ENCODE measurements at regions not wholly inside any gene's neighbourhood (a gene's known extent, or its start where the extent isn't known, plus 50 kb on each side); places are given as distances from the start of the nearest gene placed in this dataset.

DNA sequence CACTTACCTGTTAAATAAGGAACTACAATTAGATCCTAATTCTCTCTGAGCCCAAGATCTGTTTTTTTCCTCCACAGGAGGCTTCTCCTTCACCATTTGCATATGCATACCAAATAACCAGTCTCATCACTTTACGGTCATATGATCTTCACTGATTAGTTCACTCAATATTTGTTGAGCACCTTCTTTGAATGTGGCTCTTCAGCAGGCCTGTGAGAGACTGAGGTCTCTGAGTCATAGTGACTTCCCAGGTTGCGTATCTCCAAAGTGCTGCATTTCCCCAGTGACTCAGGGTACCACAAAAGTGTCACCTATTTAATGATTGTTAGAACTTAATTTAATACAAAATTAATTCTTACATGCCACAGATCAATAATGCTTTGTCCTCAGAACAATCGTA lies 108.8 kb upstream of the TRIB2 start:
- H3K4me3 ChIP-seq (ENCODE audit: low read length), result no peak overlapping the region
- no peaks in the 10 kb centered on the region for H3K4me1 ChIP-seq (ENCODE audit: control insufficient read depth, insufficient read depth, low read length)
- H3K27me3 ChIP-seq (ENCODE audit: control insufficient read depth, insufficient read depth, low read length), result no peaks in the 10 kb centered on the region
- no CpG with 5 or more reads among the region's 3 CpGs for WGBS (ENCODE audit: insufficient coverage, insufficient read length)
- H3K9me3 ChIP-seq (ENCODE audit: control insufficient read depth, insufficient read depth, low read length), result no peaks in the 10 kb centered on the region
- no peak overlapping the region for H3K27ac ChIP-seq (ENCODE audit: low read length)
- DNase-seq (ENCODE audit: low read depth, low spot score), result no peak
- no peaks in the 10 kb centered on the region for H3K36me3 ChIP-seq (ENCODE audit: control insufficient read depth, insufficient read depth, low read length)

DNA sequence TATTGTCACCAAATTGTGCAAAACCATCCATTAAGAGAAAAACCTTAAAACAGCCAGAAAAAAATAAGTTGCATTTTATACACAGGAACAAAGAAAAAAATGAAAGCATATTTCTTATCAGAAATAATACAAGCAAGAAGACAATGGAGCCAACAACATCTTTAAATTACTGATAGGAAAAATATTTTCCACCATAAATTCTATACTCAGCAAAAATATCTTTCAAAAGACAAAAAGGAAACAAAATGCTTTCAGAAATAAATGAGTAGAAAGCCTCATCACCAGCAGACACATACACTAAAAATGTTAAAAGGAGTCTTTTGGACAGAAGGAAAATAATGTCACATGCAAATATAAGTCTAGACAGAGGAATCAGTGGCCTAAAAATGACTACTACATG lies 106.4 kb upstream of the TRIB2 start:
- no peaks in the 10 kb centered on the region for H3K27me3 ChIP-seq (ENCODE audit: control insufficient read depth, insufficient read depth, low read length)
- no peaks in the 10 kb centered on the region for H3K9me3 ChIP-seq (ENCODE audit: control insufficient read depth, insufficient read depth, low read length)
- H3K27ac ChIP-seq (ENCODE audit: low read length), result no peak overlapping the region
- H3K4me1 ChIP-seq (ENCODE audit: control insufficient read depth, insufficient read depth, low read length), result no peaks in the 10 kb centered on the region
- DNase-seq (ENCODE audit: low read depth, low spot score), result no peak
- no peak overlapping the region for H3K4me3 ChIP-seq (ENCODE audit: low read length)
- no peaks in the 10 kb centered on the region for H3K36me3 ChIP-seq (ENCODE audit: control insufficient read depth, insufficient read depth, low read length)

DNA sequence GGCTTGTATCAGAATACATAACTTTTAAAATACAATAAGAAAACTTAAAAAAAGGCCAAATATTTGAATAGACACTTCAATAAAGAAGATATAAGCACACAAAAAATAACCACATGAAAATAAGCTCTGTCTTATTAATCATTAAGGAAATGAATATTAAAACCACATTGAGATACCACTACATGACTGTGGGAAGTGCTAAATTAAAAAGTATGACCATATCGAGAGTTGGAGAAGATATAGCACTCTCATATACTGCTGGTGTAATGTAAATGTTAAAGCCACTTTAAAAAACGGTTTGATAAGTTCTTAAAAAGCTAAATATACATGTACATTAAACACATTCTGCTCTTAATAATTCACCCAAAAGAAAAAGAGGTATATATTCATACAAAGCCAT lies 104.6 kb upstream of the TRIB2 start:
- WGBS (ENCODE audit: insufficient coverage, insufficient read length), result no CpG with 5 or more reads among the region's 2 CpGs
- Histone ChIP-seq H3K4me3 (ENCODE audit: low read length) (no peak overlapping the region), H3K36me3 (ENCODE audit: control insufficient read depth, insufficient read depth, low read length) (no peaks in the 10 kb centered on the region), H3K27ac (ENCODE audit: low read length) (no peak overlapping the region), H3K4me1 (ENCODE audit: control insufficient read depth, insufficient read depth, low read length) (no peaks in the 10 kb centered on the region), H3K9me3 (ENCODE audit: control insufficient read depth, insufficient read depth, low read length) (no peaks in the 10 kb centered on the region), H3K27me3 (ENCODE audit: control insufficient read depth, insufficient read depth, low read length) (no peaks in the 10 kb centered on the region)
- DNase-seq (ENCODE audit: low read depth, low spot score), result no peak

DNA sequence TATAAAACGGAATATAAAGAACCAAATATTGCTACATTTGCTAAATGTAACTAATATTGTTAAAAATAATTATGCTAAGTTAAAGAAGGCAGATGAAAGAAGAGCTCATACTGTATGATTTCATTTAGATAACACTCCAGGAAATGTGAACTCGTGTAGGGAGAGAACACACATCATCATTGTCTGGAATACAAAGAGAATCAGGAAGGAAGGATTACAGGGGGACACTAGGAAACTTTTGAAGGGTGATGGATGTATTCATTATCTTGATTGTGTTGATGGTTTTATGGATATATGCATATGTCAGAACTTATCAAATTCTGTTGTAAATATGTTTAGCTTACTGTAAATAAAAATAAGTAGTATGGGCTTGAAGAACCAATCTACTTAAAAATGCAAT lies 104.1 kb upstream of the TRIB2 start:
- H3K27ac ChIP-seq (ENCODE audit: low read length), result no peak overlapping the region
- no peak overlapping the region for H3K4me3 ChIP-seq (ENCODE audit: low read length)
- no CpG with 5 or more reads among the region's 2 CpGs for WGBS (ENCODE audit: insufficient coverage, insufficient read length)
- no peaks in the 10 kb centered on the region for H3K27me3 ChIP-seq (ENCODE audit: control insufficient read depth, insufficient read depth, low read length)
- no peak for DNase-seq (ENCODE audit: low read depth, low spot score)
- no peaks in the 10 kb centered on the region for H3K4me1 ChIP-seq (ENCODE audit: control insufficient read depth, insufficient read depth, low read length)
- no peaks in the 10 kb centered on the region for H3K36me3 ChIP-seq (ENCODE audit: control insufficient read depth, insufficient read depth, low read length)
- H3K9me3 ChIP-seq (ENCODE audit: control insufficient read depth, insufficient read depth, low read length), result no peaks in the 10 kb centered on the region

DNA sequence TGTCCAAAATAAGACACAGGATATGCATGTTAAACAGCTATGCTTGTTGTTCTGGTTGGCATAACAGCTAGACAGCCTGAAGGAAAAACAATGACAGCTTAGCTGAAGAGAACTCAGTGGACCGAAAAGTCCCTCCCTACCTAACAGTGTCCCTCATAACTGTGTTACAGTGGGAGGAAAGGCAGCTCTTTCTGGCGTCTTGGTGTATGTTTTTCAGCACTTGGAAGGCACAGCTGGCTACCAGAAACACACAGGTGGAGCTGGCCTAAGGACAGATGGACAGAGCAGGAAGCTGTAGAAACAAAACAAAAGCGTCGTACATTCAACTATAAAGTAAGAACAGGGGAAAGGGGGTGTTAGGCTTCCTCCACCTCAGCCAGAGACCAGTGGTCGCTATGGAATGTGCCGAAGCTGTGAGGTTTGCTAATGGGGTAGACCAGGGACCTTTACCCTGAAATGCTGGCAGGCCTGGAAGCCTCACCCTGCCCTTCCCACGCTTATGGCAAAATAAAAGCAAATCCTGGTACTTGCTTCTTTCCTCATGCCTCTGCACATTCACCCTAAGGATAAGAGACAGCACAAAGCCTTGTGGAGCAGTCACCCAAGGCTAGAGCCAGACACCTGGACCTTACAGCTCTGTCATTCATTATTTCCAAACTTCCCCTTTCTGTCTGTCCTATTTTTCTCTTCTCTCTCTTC lies 103.5 kb upstream of the TRIB2 start:
- Histone ChIP-seq H3K4me1 (ENCODE audit: control insufficient read depth, insufficient read depth, low read length) (no peaks in the 10 kb centered on the region), H3K27ac (ENCODE audit: low read length) (no peak overlapping the region), H3K4me3 (ENCODE audit: low read length) (no peak overlapping the region), H3K27me3 (ENCODE audit: control insufficient read depth, insufficient read depth, low read length) (no peaks in the 10 kb centered on the region), H3K9me3 (ENCODE audit: control insufficient read depth, insufficient read depth, low read length) (no peaks in the 10 kb centered on the region), H3K36me3 (ENCODE audit: control insufficient read depth, insufficient read depth, low read length) (no peaks in the 10 kb centered on the region)
- WGBS (ENCODE audit: insufficient coverage, insufficient read length), result no CpG with 5 or more reads among the region's 7 CpGs
- DNase-seq (ENCODE audit: low read depth, low spot score), result no peak

DNA sequence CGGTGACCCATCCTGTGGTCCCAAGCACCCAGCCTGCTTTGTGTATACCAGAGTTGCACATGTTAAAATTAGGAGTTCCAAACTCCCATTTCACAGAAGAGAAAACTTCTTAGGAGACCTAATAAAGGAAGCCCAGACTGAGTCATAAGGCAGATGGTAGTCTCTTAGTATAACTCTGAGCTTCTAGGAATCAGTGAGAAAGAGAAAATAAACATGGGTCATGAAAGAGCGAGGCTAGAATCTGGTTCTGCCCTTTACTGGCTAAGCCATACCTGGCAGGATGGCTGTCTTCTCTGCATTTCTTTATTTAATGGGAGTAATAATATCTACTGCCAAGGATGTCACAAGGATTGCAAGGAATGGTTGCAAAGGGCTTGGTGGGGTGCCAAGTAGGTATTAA lies 101.2 kb upstream of the TRIB2 start:
- Histone ChIP-seq H3K4me1 (ENCODE audit: control insufficient read depth, insufficient read depth, low read length) (no peaks in the 10 kb centered on the region), H3K27me3 (ENCODE audit: control insufficient read depth, insufficient read depth, low read length) (no peaks in the 10 kb centered on the region), H3K4me3 (ENCODE audit: low read length) (no peak overlapping the region), H3K36me3 (ENCODE audit: control insufficient read depth, insufficient read depth, low read length) (no peaks in the 10 kb centered on the region), H3K9me3 (ENCODE audit: control insufficient read depth, insufficient read depth, low read length) (no peaks in the 10 kb centered on the region), H3K27ac (ENCODE audit: low read length) (no peak overlapping the region)
- DNase-seq (ENCODE audit: low read depth, low spot score), result no peak
- no CpG with 5 or more reads among the region's 2 CpGs for WGBS (ENCODE audit: insufficient coverage, insufficient read length)

DNA sequence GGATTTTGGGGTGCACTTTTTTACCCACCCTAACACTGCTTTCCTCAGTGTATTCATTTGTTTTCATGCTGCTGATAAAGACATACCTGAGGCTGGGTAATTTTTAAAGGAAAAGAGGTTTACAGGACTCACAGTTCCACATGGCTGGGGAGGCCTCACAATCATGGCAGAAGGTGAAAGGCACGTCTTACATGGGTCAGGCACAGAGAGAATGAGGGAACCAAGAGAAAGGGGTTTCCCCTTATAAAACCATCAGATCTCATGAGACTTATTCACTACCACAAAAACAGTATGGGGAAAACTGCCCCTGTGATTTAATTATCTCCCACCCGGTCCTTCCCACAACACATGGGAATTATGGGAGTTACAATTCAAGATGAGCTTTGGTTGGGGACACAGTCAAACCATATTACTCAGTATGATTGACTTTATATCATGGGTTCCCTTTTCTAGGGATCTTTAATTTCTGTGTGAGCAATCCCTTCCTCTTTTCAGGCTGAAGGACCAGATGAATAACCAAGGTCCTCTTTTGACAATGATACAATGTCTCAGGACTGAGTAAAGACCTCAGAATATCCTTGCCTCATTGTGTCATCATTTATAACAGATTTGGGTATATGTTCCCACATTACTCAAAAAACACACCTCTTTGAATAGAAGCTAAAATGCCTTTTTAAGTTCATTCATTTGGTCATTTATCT lies 100.1 kb upstream of the TRIB2 start:
- Histone ChIP-seq H3K36me3 (ENCODE audit: control insufficient read depth, insufficient read depth, low read length) (no peaks in the 10 kb centered on the region), H3K27me3 (ENCODE audit: control insufficient read depth, insufficient read depth, low read length) (no peaks in the 10 kb centered on the region), H3K4me1 (ENCODE audit: control insufficient read depth, insufficient read depth, low read length) (no peaks in the 10 kb centered on the region), H3K4me3 (ENCODE audit: low read length) (no peak overlapping the region), H3K27ac (ENCODE audit: low read length) (no peak overlapping the region), H3K9me3 (ENCODE audit: control insufficient read depth, insufficient read depth, low read length) (no peaks in the 10 kb centered on the region)
- no CpG with 5 or more reads among the region's 2 CpGs for whole genome bisulfite sequencing (ENCODE audit: insufficient coverage, insufficient read length)
- DNase-seq (ENCODE audit: low read depth, low spot score), result no peak

DNA sequence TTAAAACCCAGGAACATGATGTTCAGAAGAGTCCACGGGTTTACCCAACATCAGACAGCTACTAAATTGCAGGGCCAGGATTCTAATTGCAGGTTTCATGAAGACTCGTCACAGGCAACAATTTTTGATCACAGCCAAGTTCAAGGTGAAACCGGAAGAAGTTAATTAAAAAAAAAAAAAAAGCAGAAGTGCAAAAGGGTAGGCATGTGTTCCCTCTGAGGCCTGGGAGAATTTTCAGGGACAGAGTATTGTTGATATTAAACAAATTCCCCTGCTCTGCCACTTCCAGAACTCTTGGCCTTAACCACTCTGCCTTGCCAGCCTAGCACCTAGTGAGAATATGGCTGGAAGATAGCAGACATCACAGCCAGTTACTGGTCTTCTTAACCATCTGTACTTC lies 99.4 kb upstream of the TRIB2 start:
- no peak for DNase-seq (ENCODE audit: low read depth, low spot score)
- H3K9me3 ChIP-seq (ENCODE audit: control insufficient read depth, insufficient read depth, low read length), result no peaks in the 10 kb centered on the region

DNA sequence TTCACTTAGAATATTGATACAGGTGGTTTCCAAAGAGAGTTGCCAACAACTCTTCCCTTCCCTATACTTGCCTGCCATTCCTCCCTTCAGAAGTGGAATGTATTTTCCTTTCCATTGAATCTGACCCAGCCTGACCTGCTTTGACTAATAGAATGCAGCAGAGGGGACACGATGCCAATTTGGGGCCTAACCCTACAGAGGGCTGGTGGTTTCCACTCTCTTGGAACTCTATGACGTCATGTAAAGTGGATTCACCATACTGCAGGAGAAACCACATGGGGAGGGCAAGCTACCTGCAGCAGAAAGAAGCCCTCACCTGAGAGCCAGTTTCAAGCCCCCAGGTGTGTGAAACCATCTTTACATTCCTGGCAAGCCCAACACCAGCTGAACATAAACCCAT lies 98.9 kb upstream of the TRIB2 start:
- Histone ChIP-seq H3K4me1 (ENCODE audit: control insufficient read depth, insufficient read depth, low read length) (no peaks in the 10 kb centered on the region), H3K4me3 (ENCODE audit: low read length) (no peak overlapping the region), H3K27me3 (ENCODE audit: control insufficient read depth, insufficient read depth, low read length) (no peaks in the 10 kb centered on the region), H3K9me3 (ENCODE audit: control insufficient read depth, insufficient read depth, low read length) (no peaks in the 10 kb centered on the region), H3K36me3 (ENCODE audit: control insufficient read depth, insufficient read depth, low read length) (no peaks in the 10 kb centered on the region), H3K27ac (ENCODE audit: low read length) (no peak overlapping the region)
- no peak for DNase-seq (ENCODE audit: low read depth, low spot score)
- WGBS (ENCODE audit: insufficient coverage, insufficient read length), result no CpG with 5 or more reads among the region's 2 CpGs

More for the DNA sequence above, 99.4 kb upstream of the TRIB2 start:
- no peak overlapping the region for H3K27ac ChIP-seq (ENCODE audit: low read length)
- H3K36me3 ChIP-seq (ENCODE audit: control insufficient read depth, insufficient read depth, low read length), result no peaks in the 10 kb centered on the region
- H3K27me3 ChIP-seq (ENCODE audit: control insufficient read depth, insufficient read depth, low read length), result no peaks in the 10 kb centered on the region
- no peak overlapping the region for H3K4me3 ChIP-seq (ENCODE audit: low read length)
- no CpG with 5 or more reads among the region's 3 CpGs for WGBS (ENCODE audit: insufficient coverage, insufficient read length)
- no peaks in the 10 kb centered on the region for H3K4me1 ChIP-seq (ENCODE audit: control insufficient read depth, insufficient read depth, low read length)

DNA sequence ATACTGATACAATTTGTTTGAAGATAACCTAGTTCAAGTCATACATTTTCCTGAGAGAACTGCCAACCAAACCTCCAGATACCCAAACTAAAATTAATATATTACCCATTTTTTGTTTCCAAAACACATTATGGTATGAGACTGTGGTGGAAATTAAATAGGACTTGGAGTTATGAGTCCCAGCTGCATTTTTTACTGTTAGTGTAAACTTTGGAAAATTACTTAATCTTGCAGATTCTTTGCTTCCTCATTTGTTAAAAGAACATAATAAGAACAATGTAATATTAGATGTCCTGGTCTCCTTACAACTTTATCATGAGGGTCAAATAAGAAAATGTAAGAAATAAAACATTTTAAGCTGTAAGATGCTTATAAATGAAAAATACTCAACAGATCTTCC lies 98.2 kb upstream of the TRIB2 start:
- H3K27me3 ChIP-seq (ENCODE audit: control insufficient read depth, insufficient read depth, low read length), result no peaks in the 10 kb centered on the region
- H3K4me1 ChIP-seq (ENCODE audit: control insufficient read depth, insufficient read depth, low read length), result no peaks in the 10 kb centered on the region
- no peak overlapping the region for H3K27ac ChIP-seq (ENCODE audit: low read length)
- H3K36me3 ChIP-seq (ENCODE audit: control insufficient read depth, insufficient read depth, low read length), result no peaks in the 10 kb centered on the region
- no peak for DNase-seq (ENCODE audit: low read depth, low spot score)
- no peaks in the 10 kb centered on the region for H3K9me3 ChIP-seq (ENCODE audit: control insufficient read depth, insufficient read depth, low read length)
- no peak overlapping the region for H3K4me3 ChIP-seq (ENCODE audit: low read length)

DNA sequence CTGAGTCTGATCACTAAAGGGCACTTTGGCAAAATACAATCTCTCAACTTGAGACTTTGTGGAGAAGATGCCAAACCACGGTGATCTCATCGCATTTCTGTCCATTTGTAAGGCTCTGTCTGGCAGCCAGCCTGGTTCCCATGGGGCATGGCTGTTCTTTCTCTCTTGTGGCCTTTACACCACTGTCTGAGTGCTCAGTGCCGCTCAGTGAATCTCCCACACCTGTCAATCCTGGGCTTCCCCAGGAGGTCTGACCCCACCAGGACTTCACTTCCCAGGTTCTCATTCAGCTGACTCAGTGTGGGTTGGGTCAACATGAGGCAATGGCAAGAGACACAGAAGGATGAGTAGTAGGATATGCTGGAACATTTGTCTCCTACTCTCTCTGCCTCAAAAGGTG lies 96.8 kb upstream of the TRIB2 start:
- Histone ChIP-seq H3K36me3 (ENCODE audit: control insufficient read depth, insufficient read depth, low read length) (no peaks in the 10 kb centered on the region), H3K27ac (ENCODE audit: low read length) (no peak overlapping the region), H3K4me1 (ENCODE audit: control insufficient read depth, insufficient read depth, low read length) (0 out of 2 replicates have a peak, but pooled peaks cover 2% of the 10 kb centered on the region), H3K27me3 (ENCODE audit: control insufficient read depth, insufficient read depth, low read length) (no peaks in the 10 kb centered on the region), H3K9me3 (ENCODE audit: control insufficient read depth, insufficient read depth, low read length) (no peaks in the 10 kb centered on the region), H3K4me3 (ENCODE audit: low read length) (no peak overlapping the region)
- no peak for DNase-seq (ENCODE audit: low read depth, low spot score)
- no CpG with 5 or more reads among the region's 3 CpGs for WGBS (ENCODE audit: insufficient coverage, insufficient read length)

Data from iPS DF 6.9 (cell line).